OCI-LY1 (cell line): ENCODE measurements at regions not wholly inside any gene's neighbourhood (a gene's known extent, or its start where the extent isn't known, plus 50 kb on each side); places are given as distances from the start of the nearest gene placed in this dataset.

Experiments used
- H2AFZ ChIP-seq: fragments of 200-600 bp; sonication (generic), shearing (Covaris generic); 2 replicates; pipeline ENCODE4 v1.6.0; 2014; ENCODE audit warnings: antibody characterized with exemption, mild to moderate bottlenecking, low read length
- H3F3A ChIP-seq: fragments of 200-600 bp; sonication (generic), shearing (Covaris generic); 2 replicates; pipeline ENCODE4 v1.6.0; 2014; ENCODE audit warnings: mild to moderate bottlenecking, antibody characterized with exemption, low read length, moderate library complexity; ENCODE audit not compliant: insufficient read depth
- H3K27ac ChIP-seq: fragments of 200-600 bp; sonication (generic); 2 replicates; pipeline ENCODE4 v1.5.1; 2014; ENCODE audit warnings: low read length, mixed run types, mild to moderate bottlenecking, low read depth; ENCODE audit not compliant: poor library complexity, severe bottlenecking
- H3K27me3 ChIP-seq: fragments of 200-600 bp; sonication (generic); 2 replicates; pipeline ENCODE4 v1.6.0; 2014; ENCODE audit warnings: antibody characterized with exemption, mild to moderate bottlenecking, low read length, moderate library complexity; ENCODE audit not compliant: insufficient read depth
- H3K36me3 ChIP-seq: fragments of 200-600 bp; sonication (generic); 2 replicates; pipeline ENCODE4 v1.6.1; 2014; ENCODE audit warnings: mild to moderate bottlenecking, antibody characterized with exemption, low read length, moderate library complexity, mixed read lengths; ENCODE audit not compliant: insufficient read depth
- H3K4me1 ChIP-seq: fragments of 200-600 bp; sonication (generic); 2 replicates; pipeline ENCODE4 v1.5.1; 2014; ENCODE audit warnings: mild to moderate bottlenecking, low read length, moderate library complexity; ENCODE audit not compliant: insufficient read depth, severe bottlenecking
- H3K4me2 ChIP-seq: fragments of 200-600 bp; sonication (generic), shearing (Covaris generic); 2 replicates; pipeline ENCODE4 v1.6.1; 2014; ENCODE audit warnings: low read length
- H3K4me3 ChIP-seq: fragments of 200-600 bp; sonication (generic); 2 replicates; pipeline ENCODE4 v1.5.1; 2014; ENCODE audit warnings: low read length, low read depth, mild to moderate bottlenecking, mixed read lengths; ENCODE audit not compliant: poor library complexity, severe bottlenecking
- H3K79me2 ChIP-seq: fragments of 200-600 bp; shearing (Covaris generic); 2 replicates; pipeline ENCODE4 v1.6.1; 2016; ENCODE audit warnings: mixed run types, low read length, mixed read lengths; ENCODE audit not compliant: insufficient read depth
- H3K9ac ChIP-seq: fragments of 200-600 bp; sonication (generic), shearing (Covaris generic); 2 replicates; pipeline ENCODE4 v1.6.1; 2014; ENCODE audit warnings: mild to moderate bottlenecking, low read length, mixed read lengths
- H3K9me2 ChIP-seq: fragments of 200-600 bp; sonication (generic), shearing (Covaris generic); 2 replicates; pipeline ENCODE4 v1.6.1; 2014; ENCODE audit warnings: low read depth, mild to moderate bottlenecking, low read length, mixed read lengths
- H3K9me3 ChIP-seq: fragments of 200-600 bp; shearing (Covaris generic); 2 replicates; pipeline ENCODE4 v1.6.1; 2014; ENCODE audit warnings: low read length, mixed read lengths
- H4K20me1 ChIP-seq: fragments of 200-600 bp; sonication (generic), shearing (Covaris generic); 2 replicates; pipeline ENCODE4 v1.6.0; 2016; ENCODE audit warnings: mild to moderate bottlenecking, low read length; ENCODE audit not compliant: insufficient read depth
- CTCF ChIP-seq: fragments of 200-600 bp; sonication (generic), shearing (Covaris generic); IDR thresholded peaks from 2 replicates; pipeline ENCODE4 v1.5.1; 2017; ENCODE audit warnings: mild to moderate bottlenecking, antibody characterized with exemption, low read length, moderate library complexity, mixed read lengths
- EZH2 ChIP-seq: fragments of 200-600 bp; sonication (generic), shearing (Covaris generic); IDR thresholded peaks from 2 replicates; pipeline ENCODE4 v1.8.0; 2017; ENCODE audit warnings: borderline replicate concordance, mixed run types, mild to moderate bottlenecking, antibody characterized with exemption, low read length, moderate library complexity, mixed read lengths

DNA sequence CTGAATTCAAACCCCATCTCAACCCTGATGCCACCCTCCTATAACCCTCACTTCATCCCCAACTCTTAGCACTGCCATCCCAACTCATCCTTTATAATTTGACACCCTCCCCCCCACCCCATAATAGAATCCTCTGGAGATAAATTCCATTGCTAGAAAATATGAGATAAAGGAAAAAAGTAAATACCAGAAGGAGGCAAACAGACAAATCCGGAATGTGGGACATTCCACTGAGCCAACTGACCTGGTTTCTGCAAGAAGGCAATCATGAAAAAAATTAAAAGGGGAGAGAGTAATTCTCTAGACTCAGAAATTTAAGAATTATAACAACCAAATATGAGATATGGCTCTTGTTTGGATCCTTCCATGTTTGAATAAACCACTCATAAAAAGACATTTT lies 132.4 kb downstream of the CYP26B1 start:
- Histone ChIP-seq H2AFZ (no peak overlapping the region), H3F3A (no peaks in the 10 kb centered on the region), H3K79me2 (no peaks in the 10 kb centered on the region), H3K4me1 (no peaks in the 10 kb centered on the region), H3K36me3 (no peaks in the 10 kb centered on the region), H3K9ac (no peak overlapping the region), H3K4me3 (no peak overlapping the region), H3K27me3 (no peaks in the 10 kb centered on the region), H3K9me3 (no peaks in the 10 kb centered on the region), H3K9me2 (no peaks in the 10 kb centered on the region), H3K4me2 (no peak overlapping the region), H4K20me1 (no peaks in the 10 kb centered on the region), H3K27ac (no peak overlapping the region)
- no peak for TF ChIP-seq EZH2
- no peak for TF ChIP-seq CTCF

GRCh38 chr2:72014831-72015230 lies 132.8 kb downstream of the CYP26B1 start:
- Histone ChIP-seq H3K9me3 (no peaks in the 10 kb centered on the region), H3K79me2 (no peaks in the 10 kb centered on the region), H2AFZ (no peak overlapping the region), H3K36me3 (no peaks in the 10 kb centered on the region), H3K4me1 (no peaks in the 10 kb centered on the region), H3F3A (no peaks in the 10 kb centered on the region), H3K9ac (no peak overlapping the region), H4K20me1 (no peaks in the 10 kb centered on the region), H3K4me3 (no peak overlapping the region), H3K27me3 (no peaks in the 10 kb centered on the region), H3K9me2 (no peaks in the 10 kb centered on the region), H3K4me2 (no peak overlapping the region), H3K27ac (no peak overlapping the region)
- no peak for TF ChIP-seq EZH2
- no peak for TF ChIP-seq CTCF

- TF ChIP-seq CTCF, result no peak
- no peak for TF ChIP-seq EZH2
- no peaks in the 10 kb centered on the region for H3K79me2 ChIP-seq
Observed at GRCh38 chr2:72013726-72014125, 133.9 kb downstream of the CYP26B1 start.

More at GRCh38 chr2:72013726-72014125, 133.9 kb downstream of the CYP26B1 start:
- Histone ChIP-seq H3K9ac (no peak overlapping the region), H3K27ac (no peak overlapping the region), H4K20me1 (no peaks in the 10 kb centered on the region), H3F3A (no peaks in the 10 kb centered on the region), H3K4me2 (no peak overlapping the region), H3K9me3 (no peaks in the 10 kb centered on the region), H2AFZ (no peak overlapping the region), H3K36me3 (no peaks in the 10 kb centered on the region), H3K4me3 (no peak overlapping the region), H3K27me3 (no peaks in the 10 kb centered on the region), H3K4me1 (no peaks in the 10 kb centered on the region), H3K9me2 (no peaks in the 10 kb centered on the region)
